Neuronal stem cell (in vitro differentiated cells): ENCODE measurements at regions not wholly inside any gene's neighbourhood (a gene's known extent, or its start where the extent isn't known, plus 50 kb on each side); places are given as distances from the start of the nearest gene placed in this dataset.

Experiments
- DNase-seq: peaks from one replicate; pipeline ENCODE4 v3.0.0-alpha.2; 2013; ENCODE audit warnings: low spot score
- H2AFZ ChIP-seq: one replicate; pipeline ENCODE4 v1.6.1; 2013; ENCODE audit warnings: mild to moderate bottlenecking, low read length, inconsistent platforms
- H2AK5ac ChIP-seq: 2 replicates; pipeline ENCODE4 v1.6.1; 2013; ENCODE audit warnings: low read depth, mild to moderate bottlenecking, inconsistent platforms, low read length, moderate library complexity, mixed read lengths
- H2BK120ac ChIP-seq: 2 replicates; pipeline ENCODE4 v1.6.1; 2013; ENCODE audit warnings: low read depth, mild to moderate bottlenecking, inconsistent platforms, low read length, moderate library complexity, mixed read lengths
- H2BK12ac ChIP-seq: one replicate; pipeline ENCODE4 v1.6.1; 2013; ENCODE audit warnings: low read length, inconsistent platforms
- H2BK15ac ChIP-seq: 2 replicates; pipeline ENCODE4 v1.6.1; 2013; ENCODE audit warnings: mild to moderate bottlenecking, low read length, inconsistent platforms, mixed read lengths
- H2BK5ac ChIP-seq: one replicate; pipeline ENCODE4 v1.6.1; 2013; ENCODE audit warnings: inconsistent platforms, mild to moderate bottlenecking, low read length, moderate library complexity
- H3K14ac ChIP-seq: one replicate; pipeline ENCODE4 v1.6.1; 2013; ENCODE audit warnings: low read length, inconsistent platforms
- H3K18ac ChIP-seq: 2 replicates; pipeline ENCODE4 v1.6.1; 2013; ENCODE audit warnings: low read length, inconsistent platforms
- H3K23ac ChIP-seq: 2 replicates; pipeline ENCODE4 v1.6.1; 2013; ENCODE audit warnings: low read depth, mild to moderate bottlenecking, mixed read lengths, low read length, inconsistent platforms; ENCODE audit not compliant: poor library complexity
- H3K27ac ChIP-seq: replicated peaks from 3 replicates; pipeline ENCODE4 v1.5.1; 2013; ENCODE audit warnings: low read length, inconsistent platforms
- H3K27me3 ChIP-seq, 3 experiments: 2 replicates each; pipeline ENCODE4 v1.6.1; 2013; ENCODE audit warnings: low read length in 3 of 3, mild to moderate bottlenecking in 2 of 3, inconsistent platforms in 1 of 3, low read depth in 1 of 3, mixed read lengths in 1 of 3, moderate library complexity in 1 of 3; ENCODE audit not compliant: control insufficient read depth in 3 of 3, insufficient read depth in 3 of 3
- H3K36me3 ChIP-seq, 2 donors: replicated peaks in 1 of 2; 2 replicates each; pipeline ENCODE4 v1.6.1; 2013; ENCODE audit warnings: low read length in 2 of 2; ENCODE audit not compliant: control insufficient read depth in 2 of 2, insufficient read depth in 2 of 2
- H3K4ac ChIP-seq: 2 replicates; pipeline ENCODE4 v1.6.1; 2013; ENCODE audit warnings: inconsistent platforms, mild to moderate bottlenecking, low read length, moderate library complexity
- H3K4me1 ChIP-seq, 2 donors: 1 replicate in 1 of 2; 2 replicates in 1 of 2; pipeline ENCODE4 v1.6.1; 2013; ENCODE audit warnings: low read length in 2 of 2, low read depth in 1 of 2; ENCODE audit not compliant: control insufficient read depth in 2 of 2, insufficient read depth in 1 of 2
- H3K4me2 ChIP-seq: one replicate; pipeline ENCODE4 v1.6.1; 2013; ENCODE audit warnings: mild to moderate bottlenecking, low read length, inconsistent platforms; ENCODE audit not compliant: insufficient read depth, poor library complexity, severe bottlenecking
- H3K4me3 ChIP-seq, 2 donors: 2 replicates each; pipeline ENCODE4 v1.5.1; 2013; ENCODE audit warnings: low read length in 2 of 2, mild to moderate bottlenecking in 2 of 2, inconsistent platforms in 1 of 2, moderate library complexity in 1 of 2
- H3K79me1 ChIP-seq: one replicate; pipeline ENCODE4 v1.6.1; 2013; ENCODE audit warnings: low read depth, mild to moderate bottlenecking, inconsistent platforms, low read length, moderate library complexity
- H3K9ac ChIP-seq: one replicate; pipeline ENCODE4 v1.6.1; 2013; ENCODE audit warnings: mild to moderate bottlenecking, low read depth, low read length, inconsistent platforms; ENCODE audit not compliant: poor library complexity
- H3K9me3 ChIP-seq, 2 donors: replicated peaks in 1 of 2; 2 replicates each; pipeline versions ENCODE3 to v1.6.1; 2013; ENCODE audit warnings: low read length in 2 of 2, mild to moderate bottlenecking in 2 of 2, inconsistent platforms in 1 of 2, low read depth in 1 of 2, mixed read lengths in 1 of 2, moderate library complexity in 1 of 2; ENCODE audit not compliant: control insufficient read depth in 2 of 2, insufficient read depth in 1 of 2
- H4K8ac ChIP-seq: one replicate; pipeline ENCODE4 v1.6.1; 2013; ENCODE audit warnings: low read depth, mild to moderate bottlenecking, inconsistent platforms, low read length, moderate library complexity
- H4K91ac ChIP-seq: one replicate; pipeline ENCODE4 v1.6.1; 2013; ENCODE audit warnings: low read length, low read depth, mild to moderate bottlenecking, inconsistent platforms; ENCODE audit not compliant: poor library complexity
- WGBS, 2 donors: extraction: QIAGEN DNeasy Blood & Tissue Kit; methylation state at CpG; one replicate each; pipeline ENCODE4 v1.1.7; 2013; ENCODE audit warnings: missing lambda C conversion rate in 2 of 2, mixed read lengths in 1 of 2; ENCODE audit not compliant: insufficient read length in 2 of 2, insufficient replicate concordance in 1 of 2; ENCODE audit errors: extremely low coverage in 2 of 2; 5-methylcytosine and 5-hydroxymethylcytosine counted together

DNA sequence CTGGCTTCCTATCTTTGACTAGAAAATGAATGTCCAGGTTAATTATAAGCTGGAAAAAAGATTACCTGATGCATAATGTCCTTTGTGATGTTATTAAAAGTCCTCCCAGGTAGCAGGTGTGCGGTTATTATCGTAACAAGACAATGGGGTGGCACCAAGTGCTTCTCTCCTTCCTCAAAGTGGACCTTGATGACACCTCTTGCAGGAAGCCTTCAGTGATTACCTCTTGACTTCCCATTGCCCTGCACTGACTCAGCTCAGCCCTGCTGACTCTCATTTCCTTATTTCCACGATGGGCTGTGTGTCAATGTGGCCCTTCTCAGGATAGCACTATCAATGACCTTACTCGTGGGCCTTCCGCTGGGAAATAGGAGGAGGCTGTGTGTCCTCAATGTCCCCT is 477.4 kb upstream of the CCL2 start:
- Histone ChIP-seq H2BK12ac (no peak overlapping the region), H3K4me2 (no peak overlapping the region)
- WGBS, 2 donors, result no CpG with 5 or more reads among the region's 5 CpGs

GRCh38 chr17:33778505-33779233 is 476.4 kb upstream of the CCL2 start:
- Histone ChIP-seq H3K4ac (no peak overlapping the region), H2BK12ac (no peak overlapping the region), H2BK15ac (no peak overlapping the region), H3K27ac (no peak overlapping the region), H3K9ac (no peak overlapping the region), H3K23ac (no peak overlapping the region), H2BK5ac (no peak overlapping the region), H3K79me1 (no peaks in the 10 kb centered on the region), H3K27me3 (no peaks in the 10 kb centered on the region), H3K18ac (no peak overlapping the region), H3K4me2 (no peak overlapping the region), H2BK120ac (no peak overlapping the region), H3K9me3 (no peaks in the 10 kb centered on the region), H3K14ac (no peak overlapping the region), H2AFZ (no peak overlapping the region), H3K4me1 (peaks cover 0 to 1% of the 10 kb centered on the region in 2 donors), H2AK5ac (no peak overlapping the region), H3K36me3 (no peaks in the 10 kb centered on the region), H4K8ac (no peak overlapping the region), H4K91ac (no peak overlapping the region), H3K4me3 (no peak overlapping the region)
- no CpG with 5 or more reads among the region's 7 CpGs for WGBS, 2 donors
- DNase-seq, result no peak

More for the DNA sequence above, 477.4 kb upstream of the CCL2 start:
- no peak overlapping the region for H3K27ac ChIP-seq
- no peak overlapping the region for H3K18ac ChIP-seq
- no peak overlapping the region for H3K23ac ChIP-seq
- no peak overlapping the region for H2BK15ac ChIP-seq
- H3K9ac ChIP-seq, result no peak overlapping the region
- H4K91ac ChIP-seq, result no peak overlapping the region
- no peak overlapping the region for H3K4ac ChIP-seq
- H3K4me1 ChIP-seq, result peaks cover 0 to 1% of the 10 kb centered on the region in 2 donors
- H3K4me3 ChIP-seq, result no peak overlapping the region
- no peak for DNase-seq
- no peak overlapping the region for H2BK120ac ChIP-seq
- no peak overlapping the region for H2BK5ac ChIP-seq
- H4K8ac ChIP-seq, result no peak overlapping the region
- no peak overlapping the region for H3K14ac ChIP-seq
- H3K79me1 ChIP-seq, result no peaks in the 10 kb centered on the region
- H2AFZ ChIP-seq, result no peak overlapping the region
- no peaks in the 10 kb centered on the region for H3K36me3 ChIP-seq
- H3K27me3 ChIP-seq, result no peaks in the 10 kb centered on the region
- no peak overlapping the region for H2AK5ac ChIP-seq
- no peaks in the 10 kb centered on the region for H3K9me3 ChIP-seq

- peak; percentile 52 for DNase-seq
- Histone ChIP-seq H2AK5ac (no peak overlapping the region), H2BK15ac (no peak overlapping the region), H2BK5ac (no peak overlapping the region), H2BK12ac (no peak overlapping the region), H3K4ac (no peak overlapping the region), H3K14ac (no peak overlapping the region), H3K27me3 (no peaks in the 10 kb centered on the region), H2AFZ (no peak overlapping the region), H3K36me3 (no peaks in the 10 kb centered on the region), H3K4me3 (no peak overlapping the region), H2BK120ac (no peak overlapping the region), H3K23ac (no peak overlapping the region), H3K9ac (no peak overlapping the region), H4K8ac (no peak overlapping the region), H4K91ac (no peak overlapping the region), H3K4me1 (peaks cover 0 to 1% of the 10 kb centered on the region in 2 donors), H3K4me2 (no peak overlapping the region), H3K18ac (no peak overlapping the region), H3K79me1 (no peaks in the 10 kb centered on the region), H3K9me3 (no peaks in the 10 kb centered on the region), H3K27ac (no peak overlapping the region)
- WGBS, 2 donors, result no CpG with 5 or more reads among the region's 5 CpGs
These were observed 475.9 kb upstream of the CCL2 start for GRCh38 chr17:33779234-33779591.

DNA sequence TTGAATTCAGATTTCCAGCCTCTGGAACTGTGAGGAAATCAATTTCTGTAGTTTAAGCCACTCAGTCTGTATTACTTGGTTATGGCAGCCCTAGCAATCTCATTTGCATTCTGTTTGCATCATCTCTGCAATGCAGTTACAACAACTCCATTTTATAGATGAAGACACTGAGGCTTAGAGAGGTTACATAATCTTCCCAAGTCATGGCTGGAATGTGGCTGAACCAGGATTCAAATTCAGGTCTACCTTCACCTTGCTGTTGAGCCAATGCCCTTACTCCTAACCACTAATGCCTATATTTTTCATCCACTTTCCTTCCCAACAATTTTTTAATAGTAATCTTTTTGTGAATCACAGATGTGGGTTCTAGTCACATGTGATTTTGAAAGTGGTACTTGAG is 469.8 kb upstream of the CCL2 start:
- Histone ChIP-seq H3K18ac (no peak overlapping the region), H3K9me3 (no peaks in the 10 kb centered on the region), H3K79me1 (no peaks in the 10 kb centered on the region), H4K8ac (no peak overlapping the region), H3K4ac (no peak overlapping the region), H3K4me3 (no peak overlapping the region), H3K36me3 (no peaks in the 10 kb centered on the region), H3K9ac (no peak overlapping the region), H4K91ac (no peak overlapping the region), H3K27me3 (no peaks in the 10 kb centered on the region), H3K4me1 (no peaks in the 10 kb centered on the region), H2AK5ac (no peak overlapping the region), H3K4me2 (no peak overlapping the region), H2BK5ac (no peak overlapping the region), H3K27ac (no peak overlapping the region), H2BK120ac (no peak overlapping the region), H2AFZ (no peak overlapping the region), H3K23ac (no peak overlapping the region), H3K14ac (no peak overlapping the region), H2BK12ac (no peak overlapping the region), H2BK15ac (no peak overlapping the region)
- DNase-seq, result no peak
